ENCODE measurements at regions not wholly inside any gene's neighbourhood (a gene's known extent, or its start where the extent isn't known, plus 50 kb on each side); places are given as distances from the start of the nearest gene placed in this dataset.
A peak's percentile ranks its signal among the peaks of the same experiment; 100 is the strongest.

GRCh38 chr2:64793701-64794100, 140.0 kb upstream of the SERTAD2 start:
- peaks cover 5% of the 10 kb centered on the region for H3K4me1 ChIP-seq (replicated peaks)
- H3K9me3 ChIP-seq: no peaks in the 10 kb centered on the region
- TF ChIP-seq POLR2A (IDR thresholded peaks at IDR 0.05): no peak
- DNase-seq (ENCODE audit: low spot score): no peak
- intact Hi-C loops (cut with DNase I): no loop called here
- H3K27ac ChIP-seq: no peak overlapping the region
- H3K4me3 ChIP-seq: no peak overlapping the region
- WGBS: 29% methylated on average over 1 of the region's 1 CpG
- no peaks in the 10 kb centered on the region for H3K27me3 ChIP-seq (replicated peaks; ENCODE audit: insufficient read depth)
- H3K36me3 ChIP-seq: no peaks in the 10 kb centered on the region

DNA sequence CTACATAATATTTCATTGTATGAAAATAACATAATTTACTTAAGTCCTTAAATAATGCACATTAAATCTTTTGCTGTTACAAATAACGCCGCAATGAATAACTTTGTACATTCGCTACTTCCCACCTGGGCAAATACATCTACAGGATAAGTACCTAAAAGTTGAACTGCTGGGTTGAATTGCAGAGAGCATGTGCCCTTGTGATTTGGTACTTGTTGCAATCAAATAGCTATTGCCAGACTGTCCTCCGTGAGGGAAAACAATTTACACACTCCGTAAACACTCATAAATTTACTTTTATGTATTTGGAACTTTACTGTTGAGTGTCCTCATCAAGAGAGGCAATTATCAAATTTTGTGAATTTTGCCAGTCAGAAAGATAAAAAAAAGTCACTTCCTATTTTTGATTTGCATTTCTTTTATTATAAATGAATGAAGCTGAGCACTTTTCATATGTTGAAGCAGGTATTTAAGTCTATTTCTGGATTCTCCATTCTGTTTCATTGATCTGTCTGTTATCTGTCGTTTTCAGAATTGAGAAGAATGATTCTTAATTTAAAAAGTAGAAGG, 140.8 kb upstream of the SERTAD2 start:
- Histone ChIP-seq H3K27me3 (replicated peaks; ENCODE audit: insufficient read depth) (no peaks in the 10 kb centered on the region), H3K27ac (no peak overlapping the region), H3K4me3 (no peak overlapping the region), H3K4me1 (replicated peaks) (peaks cover 5% of the 10 kb centered on the region), H3K9me3 (no peaks in the 10 kb centered on the region), H3K36me3 (no peaks in the 10 kb centered on the region)
- TF ChIP-seq CTCF (IDR thresholded peaks at IDR 0.05): no peak
- no peak for TF ChIP-seq POLR2AphosphoS5 (IDR thresholded peaks at IDR 0.05)
- no peak for TF ChIP-seq POLR2A (IDR thresholded peaks at IDR 0.05)
- WGBS: 75% methylated on average over 6 of the region's 6 CpGs
- intact Hi-C loops (cut with DNase I): no loop called here
- DNase-seq (ENCODE audit: low spot score): no peak

DNA sequence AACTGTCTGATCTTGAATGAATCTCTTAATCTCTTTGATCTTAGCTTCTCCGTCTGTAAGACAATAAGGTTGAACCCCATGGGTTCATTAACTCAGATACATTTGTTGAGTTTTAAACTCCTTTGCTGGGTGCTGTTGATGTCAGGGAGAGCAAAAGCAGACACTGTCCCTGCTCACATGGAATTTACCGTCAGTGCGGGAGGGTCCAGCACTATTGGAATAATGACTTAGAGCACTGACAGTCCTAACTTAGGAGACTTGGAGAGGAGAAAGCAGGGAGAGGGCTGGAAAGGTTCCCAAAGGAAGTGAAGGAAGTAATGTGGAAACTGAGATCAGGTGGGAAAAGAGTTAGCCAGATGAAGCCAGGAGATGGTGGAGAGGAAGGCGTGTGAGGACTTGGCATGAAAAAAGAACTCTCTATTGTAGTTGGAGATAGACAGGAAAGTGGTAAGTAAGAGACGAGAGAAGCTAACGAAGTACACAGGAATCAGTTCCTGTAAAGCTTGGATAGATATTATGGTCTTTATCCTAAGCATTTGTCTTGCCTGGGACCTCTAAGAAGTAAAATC, 141.4 kb upstream of the SERTAD2 start:
- Histone ChIP-seq H3K4me1 (replicated peaks) (peaks cover 3% of the 10 kb centered on the region), H3K9me3 (no peaks in the 10 kb centered on the region), H3K27me3 (replicated peaks; ENCODE audit: insufficient read depth) (no peaks in the 10 kb centered on the region), H3K36me3 (no peaks in the 10 kb centered on the region), H3K4me3 (no peak overlapping the region), H3K27ac (no peak overlapping the region)
- intact Hi-C loops (cut with DNase I): no loop called here
- DNase-seq (ENCODE audit: low spot score): no peak
- 79% methylated on average over 6 of the region's 6 CpGs for WGBS
- TF ChIP-seq POLR2A (IDR thresholded peaks at IDR 0.05): no peak
- no peak for TF ChIP-seq POLR2AphosphoS5 (IDR thresholded peaks at IDR 0.05)
- TF ChIP-seq CTCF (IDR thresholded peaks at IDR 0.05): no peak

DNA sequence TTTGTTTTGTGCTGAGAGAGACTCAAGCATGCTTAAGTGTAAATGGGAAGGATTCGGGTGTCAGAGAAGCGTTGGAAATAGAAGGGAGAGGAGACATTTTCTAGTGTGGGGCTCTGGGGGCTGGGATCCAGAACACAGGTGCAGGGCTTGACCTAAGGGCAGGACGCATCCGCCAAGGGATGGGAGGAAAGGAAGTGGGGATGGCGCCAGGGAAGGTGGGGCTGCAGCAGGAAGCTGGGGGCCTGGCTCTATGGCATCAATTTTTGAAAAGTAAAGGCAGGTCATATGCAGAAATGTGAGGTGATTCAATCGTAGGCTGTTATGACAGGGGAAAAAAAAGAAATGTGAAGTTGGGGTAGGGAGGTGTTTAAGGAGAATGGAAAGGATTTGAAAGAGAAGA, 143.2 kb upstream of the SERTAD2 start:
- Histone ChIP-seq H3K4me3 (no peak overlapping the region), H3K27ac (no peak overlapping the region), H3K9me3 (no peaks in the 10 kb centered on the region), H3K4me1 (replicated peaks) (no peaks in the 10 kb centered on the region), H3K27me3 (replicated peaks; ENCODE audit: insufficient read depth) (no peaks in the 10 kb centered on the region), H3K36me3 (no peaks in the 10 kb centered on the region)
- intact Hi-C loops (cut with DNase I): no loop called here
- WGBS: 84% methylated on average over 6 of the region's 6 CpGs
- DNase-seq (ENCODE audit: low spot score): no peak
- no peak for TF ChIP-seq POLR2AphosphoS5 (IDR thresholded peaks at IDR 0.05)
- TF ChIP-seq CTCF (IDR thresholded peaks at IDR 0.05): no peak
- TF ChIP-seq POLR2A (IDR thresholded peaks at IDR 0.05): no peak

DNA sequence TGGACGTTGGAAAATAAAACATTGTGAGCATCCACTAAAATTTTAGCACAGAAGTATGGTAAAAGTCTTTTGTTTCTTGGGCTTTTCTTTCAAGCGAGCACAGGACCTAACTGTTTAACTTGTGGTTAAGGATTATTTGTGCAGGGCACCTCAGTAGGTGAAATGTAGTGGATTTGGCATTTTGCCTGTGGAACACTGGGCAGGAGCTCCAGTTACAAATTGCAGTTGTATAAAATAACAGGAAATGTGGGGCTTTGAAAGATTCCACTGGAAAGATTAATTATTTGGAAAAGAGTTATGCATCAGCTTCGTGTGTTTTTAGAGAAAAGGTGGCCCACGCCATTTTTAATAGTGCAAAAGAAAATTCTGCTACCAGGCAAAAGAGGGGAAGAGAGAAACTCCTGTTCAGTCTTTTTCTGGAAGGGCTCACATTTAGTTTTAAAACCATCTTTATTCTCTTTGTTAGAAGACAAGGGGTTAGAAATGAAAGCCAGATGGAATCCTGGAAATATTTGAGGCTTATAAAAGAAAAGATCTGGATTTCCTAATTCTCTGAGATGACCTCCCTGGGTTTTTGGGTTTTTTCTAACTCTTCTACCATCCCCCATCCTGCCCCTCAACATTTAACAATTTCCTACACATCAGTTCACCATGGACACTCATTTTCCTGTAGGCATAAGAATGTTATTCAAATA, 144.3 kb upstream of the SERTAD2 start:
- H3K4me3 ChIP-seq: no peak overlapping the region
- no peaks in the 10 kb centered on the region for H3K9me3 ChIP-seq
- no peaks in the 10 kb centered on the region for H3K27me3 ChIP-seq (replicated peaks; ENCODE audit: insufficient read depth)
- no peaks in the 10 kb centered on the region for H3K4me1 ChIP-seq (replicated peaks)
- TF ChIP-seq POLR2A (IDR thresholded peaks at IDR 0.05) (no peak), CTCF (IDR thresholded peaks at IDR 0.05) (no peak), POLR2AphosphoS5 (IDR thresholded peaks at IDR 0.05) (peak; percentile 30)
- 23% methylated on average over 4 of the region's 4 CpGs for WGBS
- DNase-seq (ENCODE audit: low spot score): peak; percentile 68
- intact Hi-C loops (cut with DNase I): no loop called here
- no peak overlapping the region for H3K27ac ChIP-seq
- no peaks in the 10 kb centered on the region for H3K36me3 ChIP-seq
